Esophagus muscularis mucosa (tissue), 3 donors: ENCODE measurements at regions not wholly inside any gene's neighbourhood (a gene's known extent, or its start where the extent isn't known, plus 50 kb on each side); places are given as distances from the start of the nearest gene placed in this dataset.

Experiments
- CTCF ChIP-seq, 3 experiments: fragments of 200-600 bp in 2 of 3; fragments of 450-650 bp in 1 of 3; sonication (generic) in 2 of 3; IDR thresholded peaks; one replicate each; pipeline ENCODE4 v1.5.1; 2017 to 2019; ENCODE audit warnings: antibody characterized with exemption in 3 of 3, mild to moderate bottlenecking in 2 of 3, moderate library complexity in 1 of 3
- POLR2A ChIP-seq: fragments of 450-650 bp; IDR thresholded peaks from one replicate; pipeline ENCODE4 v1.6.1; 2017; ENCODE audit warnings: antibody characterized with exemption, moderate library complexity, mild to moderate bottlenecking, low read depth
- POLR2AphosphoS5 ChIP-seq, 2 donors: sonication (generic); formaldehyde crosslinking; IDR thresholded peaks; one replicate each; pipeline ENCODE4 v1.6.1; 2017; ENCODE audit warnings: antibody characterized with exemption in 2 of 2

- TF ChIP-seq CTCF (IDR thresholded peaks at IDR 0.05) (no peak), POLR2AphosphoS5 (IDR thresholded peaks at IDR 0.05) (no peak), POLR2A (no peak)
Measured at GRCh38 chr3:89783341-89783927, 676.0 kb downstream of the EPHA3 start.
